Stimulated activated CD4-positive, alpha-beta T cell treated with anti-CD3 and anti-CD28 coated beads, Interleukin-4, amount 100 ng/mL, for 1 hour (primary cell): ENCODE measurements at regions not wholly inside any gene's neighbourhood (a gene's known extent, or its start where the extent isn't known, plus 50 kb on each side); places are given as distances from the start of the nearest gene placed in this dataset.

Source experiments
- DNase-seq: peaks from one replicate; pipeline ENCODE4 v3.0.0-alpha.2; 2020

DNA sequence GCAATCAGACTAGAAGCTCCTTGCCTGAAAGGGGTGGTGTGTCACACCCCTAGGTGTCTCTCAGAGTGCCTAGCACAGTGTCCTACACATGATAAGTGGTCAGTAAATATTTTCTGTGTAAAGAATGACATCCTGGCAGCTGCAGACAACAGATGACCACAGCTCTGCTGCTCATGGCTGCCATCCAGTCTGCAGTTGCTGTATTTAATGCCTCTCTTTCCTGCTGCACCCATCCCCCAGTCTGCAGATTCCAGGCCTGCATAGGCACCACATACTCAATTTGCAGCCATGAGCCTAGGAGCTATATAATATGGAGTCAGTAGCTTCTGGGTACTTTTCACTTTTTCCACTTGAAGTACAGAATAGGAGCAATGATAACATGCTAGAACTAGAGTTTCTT, 94.9 kb upstream of the NR4A3 start:
- no peak for DNase-seq

DNA sequence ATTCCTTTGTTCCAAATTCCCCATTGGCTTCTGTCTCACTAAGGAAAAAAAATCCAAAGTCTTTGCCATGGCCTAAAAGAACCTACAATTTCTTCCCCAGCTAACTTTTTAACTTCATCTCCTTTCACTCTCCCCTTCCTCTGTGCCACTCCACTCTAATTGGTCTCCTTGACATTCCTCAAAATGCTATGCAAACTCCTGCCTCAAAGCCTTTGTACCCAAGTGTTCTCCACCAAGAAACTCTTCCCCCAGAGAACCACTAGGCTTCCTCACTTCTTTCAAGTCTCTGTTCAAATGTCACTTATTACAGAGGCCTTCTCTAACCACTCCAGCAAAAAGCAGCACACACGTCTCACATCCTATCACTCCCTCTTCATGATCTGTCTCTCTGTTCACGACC, 91.6 kb upstream of the NR4A3 start:
- no peak for DNase-seq

DNA sequence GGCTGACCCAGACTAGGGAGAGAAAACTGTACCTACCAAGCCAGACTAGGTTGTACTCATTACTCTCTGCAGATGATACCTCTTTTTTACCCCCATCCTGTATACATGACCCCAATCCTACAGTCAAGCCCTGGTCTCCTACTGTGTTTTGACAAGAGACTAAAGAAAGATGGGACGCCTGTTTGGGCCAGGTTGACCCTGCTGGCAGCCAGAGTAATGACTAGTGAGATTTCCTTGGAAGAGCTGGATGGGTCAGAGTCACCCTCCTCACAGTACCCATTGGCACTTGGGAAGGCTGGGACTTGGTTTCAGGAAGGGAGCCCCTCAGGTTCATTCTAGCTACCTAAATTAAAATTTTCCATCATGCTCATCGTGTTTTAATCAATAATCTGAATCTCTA, 89.7 kb upstream of the NR4A3 start:
- DNase-seq = no peak

DNA sequence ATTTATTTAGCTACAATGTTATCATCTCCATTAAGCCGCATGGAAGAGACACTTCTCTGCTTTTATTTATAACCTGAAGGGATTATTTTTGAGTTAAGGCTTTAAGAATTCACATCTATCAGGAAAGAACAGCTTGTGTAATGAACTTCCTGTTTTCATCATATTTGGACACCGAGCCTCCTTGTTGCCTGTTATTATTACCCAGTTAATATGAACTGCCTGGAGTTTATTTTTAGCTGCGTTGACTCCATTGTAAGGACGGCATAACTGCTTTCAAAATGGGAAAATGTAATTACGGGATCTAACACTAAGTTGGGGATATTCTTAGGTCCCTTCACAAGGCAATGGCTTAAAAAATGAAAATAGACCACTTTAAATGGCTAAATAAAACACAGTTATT, 89.0 kb upstream of the NR4A3 start:
- DNase-seq = no peak

DNA sequence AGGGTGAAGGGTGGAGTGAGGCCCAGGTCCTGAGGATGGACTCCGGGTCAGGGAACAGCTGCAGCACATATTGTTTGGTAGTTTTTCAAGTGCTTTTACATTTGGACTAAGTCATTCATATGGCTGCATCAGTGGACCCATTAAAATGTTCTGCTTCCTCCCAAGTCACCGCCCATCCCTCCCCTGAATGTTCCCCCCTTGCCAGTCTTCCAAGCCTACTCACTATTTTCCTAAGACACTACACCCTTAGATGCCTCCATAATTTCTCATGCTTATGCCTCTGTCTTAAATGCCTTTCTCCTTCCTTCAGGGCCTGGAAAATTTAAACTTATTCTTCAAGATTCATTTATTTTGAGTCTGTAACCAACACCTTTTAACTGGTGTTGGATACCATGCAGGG, 86.6 kb upstream of the NR4A3 start:
- no peak for DNase-seq

DNA sequence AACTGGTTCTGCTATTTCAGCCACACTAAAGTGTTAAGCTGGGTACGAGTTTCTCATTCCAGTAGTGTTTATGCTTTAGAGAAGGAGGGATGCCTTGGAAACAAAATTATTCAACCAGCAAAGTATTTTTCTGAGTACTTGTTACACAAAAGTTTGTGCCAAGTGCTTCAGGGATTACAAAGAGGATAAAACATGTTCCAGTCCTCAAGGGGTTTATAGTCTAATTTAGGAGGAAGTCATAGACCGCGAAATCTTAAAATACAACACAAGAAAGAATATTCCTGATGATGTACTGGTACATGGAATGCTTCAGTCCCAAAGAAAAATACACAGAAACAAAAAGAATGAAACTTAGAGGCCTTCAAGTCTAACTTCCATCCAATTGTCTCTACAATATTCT, 85.4 kb upstream of the NR4A3 start:
- no peak for DNase-seq

DNA sequence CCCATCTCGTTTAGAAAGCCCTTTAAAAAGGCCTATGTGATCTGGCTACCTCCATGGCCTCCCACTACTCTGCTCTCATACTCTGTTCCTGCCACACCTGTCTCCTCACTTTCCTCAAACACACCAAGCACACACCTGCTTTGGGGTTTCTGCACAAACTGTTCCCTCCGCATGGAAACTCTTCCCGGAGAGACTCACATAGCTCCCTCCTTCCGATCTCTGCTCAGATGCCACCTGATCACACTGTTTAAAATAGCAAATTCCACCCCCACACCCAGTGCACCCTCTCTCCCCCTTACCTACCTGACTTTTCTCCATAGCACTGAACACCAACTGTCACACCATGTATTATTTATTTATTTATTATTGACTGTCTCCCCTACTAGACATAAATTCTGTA, 84.0 kb upstream of the NR4A3 start:
- no peak for DNase-seq

DNA sequence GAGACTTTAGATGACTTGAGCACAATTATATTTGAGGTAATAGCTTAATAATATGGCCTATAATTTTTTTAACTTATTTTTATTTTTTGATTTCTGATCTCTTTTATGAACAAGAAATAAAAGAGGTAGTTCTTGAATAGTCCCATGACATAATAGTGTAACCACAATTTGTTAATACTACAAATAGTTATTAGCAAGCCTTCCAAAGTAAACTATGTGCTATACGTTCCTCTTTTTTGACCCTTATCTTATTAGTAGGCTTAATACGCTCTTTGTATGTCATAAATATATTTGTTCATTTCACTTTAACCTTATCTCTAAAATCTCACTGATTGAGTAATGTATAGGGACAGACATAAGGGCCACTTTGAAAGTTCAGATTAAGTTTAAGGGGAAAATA, 78.7 kb upstream of the NR4A3 start:
- no peak for DNase-seq

DNA sequence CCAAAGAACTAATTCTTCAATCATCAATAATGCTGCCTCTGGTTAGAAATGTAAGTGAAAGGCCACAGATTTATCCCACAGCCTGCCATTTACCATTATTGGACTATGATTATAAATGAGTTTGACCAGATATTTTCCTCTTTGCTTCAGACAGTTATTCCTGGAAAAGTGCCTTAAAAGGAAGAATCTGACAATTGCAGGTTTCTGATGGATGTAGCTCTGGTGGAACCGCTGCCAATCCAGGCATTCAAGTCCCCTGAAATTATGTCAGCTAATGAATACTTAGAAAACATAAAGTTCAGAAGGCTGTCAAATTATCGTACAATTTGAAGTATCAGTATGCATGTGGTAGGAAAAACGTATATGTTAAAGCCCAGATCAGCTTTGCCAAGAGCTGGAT, 78.2 kb upstream of the NR4A3 start:
- no peak for DNase-seq

DNA sequence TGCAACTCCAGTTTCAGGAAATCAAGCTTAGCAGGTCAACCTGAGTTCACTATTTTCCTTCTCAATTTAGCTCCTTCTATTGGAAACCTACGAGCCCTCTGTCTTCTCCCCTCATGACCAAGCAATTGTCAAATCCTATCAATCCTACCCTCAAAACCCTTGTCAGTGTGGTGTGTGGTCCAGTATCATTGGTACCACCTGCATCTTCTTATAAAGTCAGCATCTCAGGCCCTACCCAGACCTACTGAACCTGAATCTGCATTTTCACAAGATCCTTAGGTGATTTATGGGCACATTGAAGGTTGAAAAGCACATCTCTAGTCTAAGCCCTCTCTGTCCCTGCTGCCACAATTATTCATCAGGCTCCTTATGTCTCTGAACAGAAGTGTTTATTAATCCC, 77.6 kb upstream of the NR4A3 start:
- DNase-seq = no peak

DNA sequence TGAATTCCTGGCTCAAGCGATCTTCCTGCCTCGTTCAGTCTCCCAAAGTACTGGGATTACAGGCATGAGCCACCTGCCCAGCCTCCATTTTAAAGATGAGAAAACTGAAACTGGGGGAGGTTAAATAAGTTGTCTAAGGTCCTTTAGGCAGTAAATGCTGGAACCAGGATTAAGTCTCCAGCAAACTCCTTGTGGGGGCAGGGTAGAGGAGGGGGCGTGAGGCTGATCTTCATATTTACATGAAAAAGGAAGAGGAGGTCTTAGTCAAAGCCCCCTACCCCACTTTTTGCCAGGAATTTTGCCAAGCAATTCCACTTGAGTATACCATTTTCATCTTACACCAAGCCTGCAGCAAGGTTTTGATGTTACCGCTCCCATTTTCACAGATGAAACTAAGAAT, 76.6 kb upstream of the NR4A3 start:
- DNase-seq = no peak

DNA sequence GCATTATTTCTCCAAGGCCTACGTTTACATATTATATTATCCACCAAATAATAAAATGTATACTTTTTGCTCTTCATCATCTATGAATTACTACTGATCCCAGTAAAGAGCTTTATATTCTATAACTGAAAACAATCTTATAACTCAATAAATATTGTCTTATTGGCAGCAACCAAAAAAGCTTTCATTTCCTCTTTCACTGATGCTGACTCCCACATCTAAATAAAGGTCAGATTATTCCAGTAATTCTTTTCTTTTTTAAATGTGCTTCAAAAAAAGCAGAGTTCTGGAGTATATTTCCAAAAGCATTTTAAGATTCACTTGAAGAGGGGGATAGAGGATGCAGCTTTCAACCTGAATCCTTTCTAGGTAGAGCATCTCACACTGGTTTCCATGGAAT, 75.3 kb upstream of the NR4A3 start:
- DNase-seq = no peak

DNA sequence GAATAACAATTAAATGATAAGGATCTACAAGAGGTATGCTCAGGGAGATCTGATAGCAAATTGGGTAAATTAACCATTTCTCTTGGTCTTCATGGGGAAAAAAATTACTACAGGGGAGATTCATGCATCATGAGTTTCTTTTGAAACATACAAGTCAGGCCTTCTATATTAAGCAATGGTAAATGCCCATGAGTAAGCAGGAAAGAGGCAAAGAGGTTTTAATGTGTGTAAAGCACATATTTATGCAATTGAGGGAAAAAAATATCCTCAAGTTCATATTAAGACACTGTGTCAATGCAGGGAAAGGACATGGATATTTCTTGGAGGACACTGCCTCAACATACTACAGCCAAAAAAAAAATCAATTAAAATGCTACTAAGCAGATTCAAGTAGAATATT, 73.4 kb upstream of the NR4A3 start:
- DNase-seq = no peak

DNA sequence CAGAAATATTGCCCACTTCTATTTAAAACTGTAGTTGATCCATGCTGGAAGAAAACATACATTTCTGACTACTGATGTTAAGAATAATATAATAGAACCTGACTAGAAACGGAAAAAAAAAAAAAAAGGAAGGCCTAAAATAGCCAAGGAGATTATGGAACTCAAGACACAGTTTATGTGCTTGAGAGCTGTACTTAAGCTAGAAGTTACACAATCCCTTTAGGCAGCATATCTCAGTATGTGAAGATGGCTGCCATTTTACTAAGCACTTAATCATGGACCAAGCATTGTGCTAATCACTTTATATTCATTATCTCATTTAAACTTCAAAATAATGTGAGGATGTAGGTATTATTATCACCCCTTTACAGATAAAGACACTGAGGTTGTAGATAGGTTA, 73.0 kb upstream of the NR4A3 start:
- no peak for DNase-seq

DNA sequence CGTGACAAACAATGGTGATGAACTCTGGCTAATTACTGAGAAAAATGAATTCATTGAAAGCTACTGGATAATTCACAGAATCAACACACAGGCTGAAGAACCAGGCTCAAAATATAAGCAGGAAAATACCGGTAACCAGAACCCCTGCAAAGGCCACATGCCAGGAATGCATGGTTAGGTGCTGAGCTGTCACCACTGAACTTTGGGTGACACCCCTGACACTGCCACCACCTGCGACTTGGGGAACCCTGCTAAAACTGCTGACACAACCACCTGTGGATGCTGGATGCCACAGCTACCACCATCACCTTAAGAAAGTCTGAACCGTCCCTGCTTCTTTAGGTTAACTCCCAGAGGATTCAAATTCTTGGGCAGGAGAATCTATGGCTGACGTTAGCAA, 72.0 kb upstream of the NR4A3 start:
- no peak for DNase-seq

DNA sequence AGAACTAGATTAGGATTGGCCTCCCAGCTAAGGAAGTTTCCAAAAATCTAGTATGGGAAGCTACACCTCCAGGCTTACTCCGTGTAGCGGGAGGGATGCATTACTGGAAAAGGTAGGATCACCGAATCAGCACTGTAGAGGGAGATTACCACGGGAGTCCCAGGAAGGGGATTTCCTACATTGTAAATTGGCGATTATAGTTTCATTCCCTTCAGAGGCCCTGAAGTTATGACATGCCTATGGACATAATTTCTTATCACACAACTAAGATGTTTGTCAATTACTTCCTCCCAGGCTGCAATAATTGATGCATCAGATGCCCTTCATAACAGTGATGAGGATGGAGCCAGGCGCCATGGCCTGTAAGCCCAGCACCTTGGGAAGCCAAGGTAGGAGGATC, 71.2 kb upstream of the NR4A3 start:
- no peak for DNase-seq

DNA sequence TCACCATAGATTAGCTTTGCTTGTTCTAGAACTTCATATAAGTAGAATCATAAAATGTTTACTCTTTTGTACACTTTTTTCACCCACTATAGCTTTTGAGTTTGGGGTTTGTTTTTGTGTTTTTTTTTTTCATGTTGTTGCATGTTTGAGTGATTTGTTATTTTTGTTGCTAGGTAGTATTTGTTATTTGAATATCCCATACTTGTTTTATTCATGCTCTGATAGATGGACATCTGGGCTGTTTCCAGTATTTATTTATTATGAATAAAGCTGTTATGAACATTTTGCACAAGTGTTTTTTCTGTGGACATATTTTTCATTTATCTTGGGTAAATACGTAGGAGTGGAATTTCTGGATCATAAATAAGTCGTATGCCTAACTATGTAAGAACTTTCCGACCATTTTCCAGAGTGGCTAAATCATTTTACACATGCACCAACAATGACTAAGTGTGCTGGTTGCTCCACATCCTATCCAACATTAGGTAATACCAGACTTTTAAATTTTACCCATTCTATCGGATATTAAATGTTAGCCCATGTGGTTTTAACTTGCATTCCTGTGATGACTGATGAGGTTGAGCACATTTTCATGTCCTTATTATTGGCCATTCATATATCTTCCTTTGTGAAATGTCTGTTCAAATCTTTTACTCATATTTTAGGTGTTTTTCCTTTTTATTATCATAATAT, 69.1 kb upstream of the NR4A3 start:
- no peak for DNase-seq

DNA sequence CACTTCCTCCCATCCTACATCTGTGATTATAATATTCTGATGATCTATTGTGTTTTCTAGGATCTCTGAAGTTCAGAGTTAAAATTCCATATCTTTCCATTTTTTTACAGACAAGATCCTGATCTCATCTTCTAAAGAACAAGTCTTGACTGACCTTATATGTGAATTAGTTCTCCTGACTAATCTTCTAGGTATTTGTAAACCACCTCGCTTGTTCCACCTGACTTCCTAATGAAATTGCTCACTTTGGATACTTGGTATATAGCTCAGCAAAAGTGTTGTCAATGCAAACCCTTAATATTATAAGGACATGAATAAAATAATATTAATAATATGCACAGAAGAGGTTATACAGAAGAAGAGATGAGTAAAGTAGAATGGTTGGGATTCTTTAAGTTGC, 68.2 kb upstream of the NR4A3 start:
- DNase-seq = no peak

DNA sequence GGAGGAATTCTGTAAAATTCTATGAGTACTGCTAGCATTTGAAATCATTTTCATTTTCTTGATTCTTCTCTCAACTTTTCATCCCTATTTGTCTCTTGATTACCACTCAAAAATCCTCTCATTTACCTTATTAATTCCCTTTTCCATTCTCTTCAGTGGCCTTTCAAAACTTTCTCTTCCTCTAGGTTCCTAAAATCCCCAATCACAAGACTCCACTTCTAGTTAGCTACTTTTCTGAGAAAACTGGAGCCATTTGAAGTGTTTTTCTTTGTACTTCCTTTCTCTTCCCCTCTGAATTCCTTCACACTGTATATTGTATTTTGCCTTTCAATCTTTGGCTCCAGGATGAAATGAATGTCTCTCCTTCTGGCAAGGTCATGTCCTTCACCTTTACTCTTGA, 61.3 kb upstream of the NR4A3 start:
- no peak for DNase-seq

DNA sequence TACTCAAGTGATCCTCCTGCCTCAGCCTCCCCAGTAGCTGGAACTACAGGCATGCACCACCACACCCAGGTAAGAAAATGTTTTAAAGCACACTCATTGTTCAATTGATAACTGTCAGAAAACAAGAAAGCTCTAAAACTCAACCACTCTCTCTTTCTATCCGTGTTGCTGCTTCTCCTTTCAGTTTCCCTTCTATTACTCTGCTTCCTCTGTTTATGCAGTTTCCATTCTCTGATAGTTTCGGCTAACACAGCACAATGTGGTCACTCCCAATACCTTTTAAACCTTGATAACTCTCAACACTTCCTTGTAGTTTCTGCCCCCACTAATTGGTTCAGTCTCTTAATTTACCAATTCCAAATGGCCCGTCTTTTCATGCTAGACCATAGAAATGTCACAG, 59.2 kb upstream of the NR4A3 start:
- DNase-seq = no peak
